K562 (cell line): ENCODE measurements at regions not wholly inside any gene's neighbourhood (a gene's known extent, or its start where the extent isn't known, plus 50 kb on each side); places are given as distances from the start of the nearest gene placed in this dataset.

Experiments
- ATF3 ChIP-seq, 2 experiments: fragments of 450-650 bp in 1 of 2; sonication (generic) in 1 of 2; formaldehyde crosslinking in 1 of 2; IDR thresholded peaks in 1 of 2; conservative IDR thresholded peaks in 1 of 2; 2 replicates each; pipeline versions ENCODE4 v1.6.1 to v1.8.1; 2016 to 2023; ENCODE audit warnings: mild to moderate bottlenecking in 2 of 2, moderate library complexity in 2 of 2, inconsistent platforms in 1 of 2, missing genetic modification reagents in 1 of 2
- CBX8 ChIP-seq: fragments of 200-600 bp; sonication (generic); IDR thresholded peaks from 2 replicates; pipeline ENCODE4 v1.6.1; 2012; ENCODE audit warnings: borderline replicate concordance, mixed run types, low read depth, mild to moderate bottlenecking, moderate library complexity, mixed read lengths, low read length, control low read depth, inconsistent platforms; ENCODE audit not compliant: poor library complexity, severe bottlenecking; ENCODE audit errors: extremely low read depth
- CHD2 ChIP-seq: IDR thresholded peaks from 2 replicates; pipeline ENCODE4 v1.6.1; 2011; ENCODE audit warnings: low read depth, low read length
- ELF1 ChIP-seq: fragments of 200-800 bp; sonication (Bioruptor generic); IDR thresholded peaks from 2 replicates; pipeline ENCODE4 v1.6.1; 2016; ENCODE audit warnings: missing genetic modification characterization, missing compliant biosample characterization
- GABPA ChIP-seq: fragments of 200-800 bp; sonication (Bioruptor generic); conservative IDR thresholded peaks from 2 replicates; pipeline ENCODE4 v1.6.1; 2016; ENCODE audit warnings: low read depth, missing genetic modification characterization, missing compliant biosample characterization
- MAFK ChIP-seq: IDR thresholded peaks from 2 replicates; pipeline ENCODE4 v1.6.1; 2011; ENCODE audit warnings: low read length, improper control_type of control experiment
- MXI1 ChIP-seq: IDR thresholded peaks from 2 replicates; pipeline ENCODE4 v1.6.1; 2011; ENCODE audit warnings: low read depth, mild to moderate bottlenecking, improper control_type of control experiment, low read length
- TF ChIP-seq, protein P1 (sequence below): fragments of 450-650 bp; IDR thresholded peaks from 2 replicates; pipeline ENCODE4 v1.6.1; 2018; ENCODE audit not compliant: partially characterized antibody
- TF ChIP-seq, protein P2 (sequence below): fragments of 200-400 bp; formaldehyde crosslinking; IDR thresholded peaks from 2 replicates; pipeline ENCODE4 v1.6.1; 2017; ENCODE audit warnings: mild to moderate bottlenecking, low read depth, low read length, moderate library complexity

- TF ChIP-seq MXI1 (no peak), MAFK (no peak), ELF1 (tag) (no peak), ATF3 (IDR thresholded peaks at IDR 0.05) (no peak), ATF3 (CRISPR knock-in tag; conservative IDR thresholded peaks at IDR 0.05) (no peak), GABPA (tag) (no peak), CHD2 (no peak), CBX8 (no peak)
- TF ChIP-seq, protein P1, sequence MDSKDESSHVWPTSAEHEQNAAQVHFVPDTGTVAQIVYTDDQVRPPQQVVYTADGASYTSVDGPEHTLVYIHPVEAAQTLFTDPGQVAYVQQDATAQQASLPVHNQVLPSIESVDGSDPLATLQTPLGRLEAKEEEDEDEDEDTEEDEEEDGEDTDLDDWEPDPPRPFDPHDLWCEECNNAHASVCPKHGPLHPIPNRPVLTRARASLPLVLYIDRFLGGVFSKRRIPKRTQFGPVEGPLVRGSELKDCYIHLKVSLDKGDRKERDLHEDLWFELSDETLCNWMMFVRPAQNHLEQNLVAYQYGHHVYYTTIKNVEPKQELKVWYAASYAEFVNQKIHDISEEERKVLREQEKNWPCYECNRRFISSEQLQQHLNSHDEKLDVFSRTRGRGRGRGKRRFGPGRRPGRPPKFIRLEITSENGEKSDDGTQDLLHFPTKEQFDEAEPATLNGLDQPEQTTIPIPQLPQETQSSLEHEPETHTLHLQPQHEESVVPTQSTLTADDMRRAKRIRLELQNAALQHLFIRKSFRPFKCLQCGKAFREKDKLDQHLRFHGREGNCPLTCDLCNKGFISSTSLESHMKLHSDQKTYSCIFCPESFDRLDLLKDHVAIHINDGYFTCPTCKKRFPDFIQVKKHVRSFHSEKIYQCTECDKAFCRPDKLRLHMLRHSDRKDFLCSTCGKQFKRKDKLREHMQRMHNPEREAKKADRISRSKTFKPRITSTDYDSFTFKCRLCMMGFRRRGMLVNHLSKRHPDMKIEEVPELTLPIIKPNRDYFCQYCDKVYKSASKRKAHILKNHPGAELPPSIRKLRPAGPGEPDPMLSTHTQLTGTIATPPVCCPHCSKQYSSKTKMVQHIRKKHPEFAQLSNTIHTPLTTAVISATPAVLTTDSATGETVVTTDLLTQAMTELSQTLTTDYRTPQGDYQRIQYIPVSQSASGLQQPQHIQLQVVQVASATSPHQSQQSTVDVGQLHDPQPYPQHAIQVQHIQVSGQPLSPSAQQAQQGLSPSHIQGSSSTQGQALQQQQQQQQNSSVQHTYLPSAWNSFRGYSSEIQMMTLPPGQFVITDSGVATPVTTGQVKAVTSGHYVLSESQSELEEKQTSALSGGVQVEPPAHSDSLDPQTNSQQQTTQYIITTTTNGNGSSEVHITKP, result no peak
- TF ChIP-seq, protein P2, sequence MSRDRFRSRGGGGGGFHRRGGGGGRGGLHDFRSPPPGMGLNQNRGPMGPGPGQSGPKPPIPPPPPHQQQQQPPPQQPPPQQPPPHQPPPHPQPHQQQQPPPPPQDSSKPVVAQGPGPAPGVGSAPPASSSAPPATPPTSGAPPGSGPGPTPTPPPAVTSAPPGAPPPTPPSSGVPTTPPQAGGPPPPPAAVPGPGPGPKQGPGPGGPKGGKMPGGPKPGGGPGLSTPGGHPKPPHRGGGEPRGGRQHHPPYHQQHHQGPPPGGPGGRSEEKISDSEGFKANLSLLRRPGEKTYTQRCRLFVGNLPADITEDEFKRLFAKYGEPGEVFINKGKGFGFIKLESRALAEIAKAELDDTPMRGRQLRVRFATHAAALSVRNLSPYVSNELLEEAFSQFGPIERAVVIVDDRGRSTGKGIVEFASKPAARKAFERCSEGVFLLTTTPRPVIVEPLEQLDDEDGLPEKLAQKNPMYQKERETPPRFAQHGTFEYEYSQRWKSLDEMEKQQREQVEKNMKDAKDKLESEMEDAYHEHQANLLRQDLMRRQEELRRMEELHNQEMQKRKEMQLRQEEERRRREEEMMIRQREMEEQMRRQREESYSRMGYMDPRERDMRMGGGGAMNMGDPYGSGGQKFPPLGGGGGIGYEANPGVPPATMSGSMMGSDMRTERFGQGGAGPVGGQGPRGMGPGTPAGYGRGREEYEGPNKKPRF, result no peak
These were observed 205.7 kb downstream of the FAT4 start for GRCh38 chr4:125520258-125520990.
